ENCODE measurements at regions not wholly inside any gene's neighbourhood (a gene's known extent, or its start where the extent isn't known, plus 50 kb on each side); places are given as distances from the start of the nearest gene placed in this dataset.

- TF ChIP-seq CTCF (IDR thresholded peaks at IDR 0.05; ENCODE audit: low read length, missing control alignments), result no peak
- no peak for DNase-seq (ENCODE audit: low read depth)
Measured at GRCh38 chr10:43965918-43966570, 317.4 kb upstream of the ZNF32 start.

GRCh38 chr10:43965033-43965917 is 316.6 kb upstream of the ZNF32 start:
- DNase-seq (ENCODE audit: low read depth), result peak; percentile 27

More at GRCh38 chr10:43965918-43966570, 317.4 kb upstream of the ZNF32 start:
- H3K4me3 ChIP-seq (replicated peaks; ENCODE audit: low read depth, low read length), result no peak overlapping the region

GRCh38 chr10:43964486-43964885 is 315.8 kb upstream of the ZNF32 start:
- TF ChIP-seq CTCF (IDR thresholded peaks at IDR 0.05; ENCODE audit: low read length, missing control alignments), result no peak
- H3K4me3 ChIP-seq (replicated peaks; ENCODE audit: low read depth, low read length), result no peak overlapping the region
- no peak for DNase-seq (ENCODE audit: low read depth)

More at GRCh38 chr10:43965033-43965917, 316.6 kb upstream of the ZNF32 start:
- no peak overlapping the region for H3K4me3 ChIP-seq (replicated peaks; ENCODE audit: low read depth, low read length)
- no peak for TF ChIP-seq CTCF (IDR thresholded peaks at IDR 0.05; ENCODE audit: low read length, missing control alignments)

DNA sequence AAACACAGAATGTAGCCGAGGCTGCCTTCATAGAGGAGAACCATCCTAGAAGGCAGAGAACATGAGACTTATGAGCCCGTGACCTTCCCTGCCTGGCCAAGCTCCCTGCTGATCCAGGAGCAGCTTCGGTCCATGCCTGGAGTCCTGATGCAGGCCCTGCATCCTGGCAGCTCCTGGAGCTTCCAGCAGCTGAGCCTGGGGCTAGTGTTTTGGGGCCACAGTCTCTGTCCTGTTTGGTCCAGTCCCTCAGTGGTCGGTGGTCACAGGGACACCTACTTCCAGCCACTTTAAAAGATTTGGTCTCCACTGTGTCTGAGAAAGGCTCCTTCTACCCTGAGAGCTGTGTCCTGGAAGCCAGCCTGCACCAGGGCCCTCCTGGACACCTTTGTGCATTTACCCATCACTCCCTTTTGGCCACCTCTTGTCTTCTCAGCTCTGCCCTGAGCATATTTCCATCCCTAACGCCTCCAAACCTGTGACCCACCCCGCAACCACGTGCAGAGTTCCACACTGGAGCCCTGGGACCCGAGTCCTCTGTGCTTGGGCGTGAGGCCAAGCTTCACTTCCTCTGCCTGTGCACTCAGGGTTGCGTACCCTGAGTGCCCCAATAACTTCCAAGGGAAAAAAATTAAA is 315.2 kb upstream of the ZNF32 start:
- TF ChIP-seq CTCF (IDR thresholded peaks at IDR 0.05; ENCODE audit: low read length, missing control alignments), result no peak
- H3K4me3 ChIP-seq (replicated peaks; ENCODE audit: low read depth, low read length), result no peak overlapping the region
- no peak for DNase-seq (ENCODE audit: low read depth)

DNA sequence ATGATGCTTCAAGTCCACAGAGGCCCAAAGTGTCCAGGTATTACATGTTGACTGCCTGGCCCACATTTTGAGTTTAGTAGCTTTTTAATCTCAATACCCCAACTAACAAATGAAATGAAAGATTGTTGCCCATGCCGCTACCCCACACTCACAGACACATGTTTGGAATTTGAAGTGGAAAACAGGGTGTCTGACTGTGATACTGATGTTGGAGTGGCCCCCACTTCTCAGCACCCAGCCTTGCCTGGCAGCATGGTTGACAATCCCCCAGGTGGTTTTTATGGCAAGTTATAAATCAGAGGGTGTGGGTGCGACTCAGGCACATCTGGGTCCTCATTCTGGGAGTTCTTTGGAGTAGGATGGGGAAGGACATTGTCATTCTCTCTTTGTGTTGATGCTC is 314.7 kb upstream of the ZNF32 start:
- DNase-seq (ENCODE audit: low read depth), result no peak
- no peak for TF ChIP-seq CTCF (IDR thresholded peaks at IDR 0.05; ENCODE audit: low read length, missing control alignments)
- H3K4me3 ChIP-seq (replicated peaks; ENCODE audit: low read depth, low read length), result no peak overlapping the region

DNA sequence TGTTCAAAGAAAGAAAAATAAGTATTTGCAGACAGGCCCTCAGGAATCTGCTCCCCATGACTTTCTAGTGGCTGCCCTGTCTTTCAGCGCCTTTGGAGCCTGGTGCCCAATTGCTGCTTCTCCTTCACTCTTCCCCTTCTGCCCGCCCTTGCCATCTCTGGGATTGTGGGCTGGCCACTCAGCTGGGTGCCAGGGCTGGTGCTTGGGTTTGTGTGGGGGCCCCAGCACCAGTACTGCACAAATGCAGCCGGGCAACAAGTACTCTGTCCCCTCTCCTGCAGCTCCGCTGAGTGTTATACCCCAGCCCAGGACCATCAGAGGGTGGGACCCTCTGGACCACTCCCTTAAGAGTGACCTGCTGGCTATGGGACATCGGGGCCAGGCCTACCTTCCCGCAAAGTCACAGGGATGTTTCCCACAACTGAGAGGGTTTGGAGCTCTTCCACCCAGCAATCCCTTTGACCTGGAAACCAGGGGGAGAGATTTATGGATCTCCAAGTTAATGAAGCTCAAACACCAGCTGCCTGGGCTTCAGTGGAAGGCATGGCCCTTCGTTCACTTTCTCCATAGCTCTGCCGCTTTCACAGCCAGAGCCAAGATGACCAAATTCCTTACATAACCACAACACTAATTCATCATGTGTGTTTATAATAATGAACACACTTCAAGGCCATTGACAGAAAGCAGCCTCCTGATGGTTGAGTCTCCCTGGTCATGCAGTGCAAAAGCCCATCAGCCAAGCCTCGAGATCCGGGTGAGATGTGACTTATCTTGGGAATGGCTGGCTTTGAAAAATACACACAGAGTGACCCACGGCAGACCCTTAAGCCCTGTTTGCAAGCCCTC is 313.9 kb upstream of the ZNF32 start:
- no peak for TF ChIP-seq CTCF (IDR thresholded peaks at IDR 0.05; ENCODE audit: low read length, missing control alignments)
- no peak overlapping the region for H3K4me3 ChIP-seq (replicated peaks; ENCODE audit: low read depth, low read length)
- peak; percentile 17 for DNase-seq (ENCODE audit: low read depth)

All from fibroblast of pulmonary artery (primary cell).